NCI-H146 (cell line): ENCODE measurements at regions not wholly inside any gene's neighbourhood (a gene's known extent, or its start where the extent isn't known, plus 50 kb on each side); places are given as distances from the start of the nearest gene placed in this dataset.

Experiments
- DNase-seq: peaks from one replicate; lab custom pipeline; 2025; lab: John Stamatoyannopoulos, UW

DNA sequence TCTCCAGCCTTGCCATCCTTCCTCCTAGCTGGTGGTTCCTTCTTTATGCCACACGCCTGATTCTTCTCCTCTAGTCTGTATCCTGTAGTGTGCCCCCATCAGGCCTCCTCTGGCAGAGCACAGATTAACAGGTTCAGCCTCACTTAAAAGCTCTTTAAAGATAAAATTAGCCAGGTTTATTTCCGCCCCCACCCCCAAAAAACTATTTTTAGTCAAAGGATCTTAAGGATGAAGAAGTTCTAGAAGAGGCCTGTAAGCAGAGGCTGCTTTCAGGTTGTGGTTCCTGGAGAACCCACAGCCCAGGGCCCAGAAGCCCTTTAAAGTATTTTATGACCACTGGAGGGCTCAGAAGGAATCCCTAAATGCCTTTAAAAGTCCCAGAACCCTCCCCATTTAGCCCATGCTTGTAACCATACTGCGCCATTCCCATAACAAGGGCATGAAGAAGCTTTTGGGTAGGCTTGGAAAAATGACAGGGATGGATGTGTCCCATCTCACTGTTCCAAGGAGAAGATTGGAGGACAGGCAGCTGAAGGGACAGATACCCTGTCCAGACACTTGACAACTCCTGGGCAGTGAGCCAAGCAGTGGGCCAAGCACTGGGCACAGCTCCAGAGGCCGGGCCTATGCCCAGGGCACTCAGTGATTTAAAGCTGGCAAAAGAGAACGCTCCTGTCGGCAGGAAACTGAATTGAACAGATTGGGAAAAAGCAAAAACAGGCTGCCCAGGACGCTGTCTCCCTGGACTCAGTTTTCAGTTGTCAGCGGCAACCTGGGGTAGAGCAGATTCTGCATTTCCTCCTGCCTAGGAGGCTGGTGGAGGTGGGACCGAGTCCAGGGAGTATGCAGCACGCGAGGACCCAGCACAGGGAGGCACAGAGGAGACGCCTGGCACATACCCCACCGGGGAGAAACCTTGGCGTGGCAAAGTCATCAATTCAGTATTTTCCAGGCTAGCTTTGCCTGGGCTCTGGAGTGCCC, 106.3 kb upstream of the SSBP2 start:
- DNase-seq = peak; percentile 4

DNA sequence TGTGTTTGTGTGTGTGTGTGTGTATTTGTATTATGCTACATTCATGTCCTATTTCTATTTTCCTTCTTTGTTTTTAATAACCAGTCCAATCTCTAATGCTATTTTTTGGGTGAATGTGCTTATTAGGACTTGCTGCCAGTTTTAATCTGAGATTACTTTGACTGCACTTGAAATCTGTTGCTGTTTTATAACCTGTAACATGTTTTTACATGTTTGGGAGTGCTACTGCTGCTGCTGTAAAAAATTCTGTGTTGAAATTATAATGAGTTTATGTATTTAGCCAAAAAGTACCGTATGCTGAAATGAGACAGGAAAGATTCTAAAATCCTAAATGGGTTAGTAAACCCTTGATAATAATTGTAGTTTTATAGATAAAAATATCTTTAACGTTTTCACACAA, 104.7 kb upstream of the SSBP2 start:
- no peak for DNase-seq

DNA sequence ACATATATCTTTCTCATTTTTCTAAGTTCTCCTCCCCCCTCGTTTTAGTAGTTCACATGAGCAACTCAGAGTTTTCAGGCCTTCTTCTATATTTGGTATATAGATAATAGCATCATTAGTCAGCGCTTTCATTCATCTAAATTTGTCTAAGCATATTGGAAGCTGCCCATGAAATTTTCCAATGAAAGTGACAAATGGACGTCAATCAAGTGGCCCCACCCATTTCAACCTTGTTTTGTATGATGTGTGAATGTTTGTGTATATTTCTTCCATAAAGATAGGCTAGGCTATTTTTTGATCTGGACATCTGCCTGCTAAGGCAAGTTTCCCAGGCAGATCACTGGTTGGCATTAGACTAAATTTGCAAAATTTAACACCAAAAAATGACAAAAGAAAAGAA, 104.0 kb upstream of the SSBP2 start:
- peak; percentile 39 for DNase-seq

DNA sequence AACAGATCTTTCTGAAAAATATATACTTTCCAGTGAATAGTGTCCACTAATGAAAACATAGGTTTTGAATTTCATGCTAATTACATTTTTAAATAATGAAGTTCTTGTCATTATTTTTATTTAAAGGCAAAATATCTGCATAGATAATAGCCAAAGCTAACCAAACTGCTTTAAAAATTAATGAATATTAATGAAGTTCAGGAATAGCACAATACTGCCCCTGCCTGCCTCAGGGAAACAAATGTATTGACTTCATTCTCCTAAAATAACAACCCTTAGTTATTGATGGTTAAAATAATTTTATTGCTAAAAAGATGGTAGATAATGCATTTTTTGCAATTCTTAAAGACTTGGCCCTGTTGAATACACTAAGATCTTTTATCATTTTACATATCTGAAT, 103.6 kb upstream of the SSBP2 start:
- DNase-seq = peak; percentile 3

DNA sequence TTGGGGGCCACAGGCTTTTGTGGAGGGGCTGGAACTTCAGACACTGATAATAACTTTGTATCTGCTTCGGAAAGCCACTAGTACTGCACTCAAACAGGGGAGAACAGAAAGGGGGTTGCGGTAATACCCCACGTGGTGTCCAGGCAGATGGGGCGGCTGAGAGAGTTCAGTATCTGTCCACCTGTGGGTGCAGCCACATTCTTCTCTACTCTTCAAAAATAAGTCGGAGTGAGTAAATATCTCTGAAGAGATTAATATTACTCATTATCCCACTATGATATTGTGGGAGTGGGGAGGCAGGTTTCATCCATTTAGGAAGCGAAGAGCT, 102.1 kb upstream of the SSBP2 start:
- DNase-seq = peak; percentile 75

DNA sequence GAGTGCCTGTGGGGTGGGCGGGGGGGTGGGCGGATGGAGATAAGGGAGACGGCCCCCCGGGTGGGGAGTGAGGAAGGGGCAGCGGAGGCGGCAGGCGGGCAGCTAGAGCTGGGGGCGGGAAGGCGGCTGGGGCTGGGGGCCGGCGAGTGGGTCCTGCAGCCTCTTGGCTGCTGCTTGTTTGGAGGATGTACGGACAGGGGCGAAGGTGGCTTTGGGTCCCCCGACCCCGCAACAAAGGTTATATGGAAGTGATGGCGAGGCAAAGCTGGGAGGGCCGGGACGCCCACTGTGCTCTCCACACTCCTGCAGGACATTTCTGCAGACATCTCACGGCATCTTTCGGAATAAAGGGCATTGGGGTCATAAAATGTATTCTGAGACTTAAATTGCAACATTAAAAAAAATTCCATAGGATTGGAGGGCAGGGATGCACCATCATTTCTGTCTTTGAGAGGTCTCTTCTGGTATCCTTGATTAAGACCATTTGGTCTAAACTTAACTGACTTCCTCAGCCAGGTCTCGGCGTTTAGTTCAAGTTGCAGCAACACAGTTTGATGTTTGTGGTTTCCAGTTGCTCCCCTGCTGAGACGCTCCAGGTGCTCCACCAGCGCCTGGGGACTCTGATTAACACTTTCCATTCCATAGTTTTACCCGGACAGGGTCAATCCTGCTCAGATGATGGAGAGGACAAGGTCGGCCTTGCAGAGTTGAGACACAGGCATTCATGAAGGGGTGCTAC, 101.6 kb upstream of the SSBP2 start:
- peak; percentile 86 for DNase-seq

DNA sequence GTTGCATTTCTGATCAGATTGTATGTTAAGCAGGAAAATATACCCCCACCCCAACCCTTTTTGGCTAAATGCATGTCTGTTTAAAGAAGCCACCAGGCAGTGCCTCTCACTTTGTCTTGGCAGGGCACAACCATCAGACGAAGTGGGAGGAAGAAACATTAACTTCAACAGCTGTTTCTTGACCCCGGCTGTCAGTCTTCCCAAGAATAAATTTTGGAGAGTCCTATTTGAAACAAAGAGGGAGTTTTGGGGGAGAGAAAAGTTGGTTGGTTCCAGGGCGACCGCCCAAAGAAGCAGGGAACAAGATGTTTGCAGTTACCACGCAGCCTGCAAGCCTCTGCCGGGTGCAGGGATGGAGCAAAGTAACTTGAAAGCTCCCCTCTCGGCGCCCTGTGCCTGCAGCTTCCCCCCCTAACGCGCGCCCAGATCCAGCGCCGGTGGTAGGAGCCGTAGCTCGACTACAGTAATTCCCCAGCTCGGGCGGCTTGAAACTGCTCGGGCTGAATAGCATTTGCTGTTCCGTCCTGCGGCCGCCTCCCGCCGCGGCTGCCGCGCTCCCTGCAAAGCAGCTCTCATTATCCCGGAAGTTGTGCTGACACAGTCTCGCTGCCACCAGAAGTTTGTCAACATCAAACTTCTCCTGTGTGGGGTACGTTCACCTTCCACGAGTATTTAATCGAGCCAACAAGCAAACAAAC, 100.7 kb upstream of the SSBP2 start:
- DNase-seq = peak; percentile 87

DNA sequence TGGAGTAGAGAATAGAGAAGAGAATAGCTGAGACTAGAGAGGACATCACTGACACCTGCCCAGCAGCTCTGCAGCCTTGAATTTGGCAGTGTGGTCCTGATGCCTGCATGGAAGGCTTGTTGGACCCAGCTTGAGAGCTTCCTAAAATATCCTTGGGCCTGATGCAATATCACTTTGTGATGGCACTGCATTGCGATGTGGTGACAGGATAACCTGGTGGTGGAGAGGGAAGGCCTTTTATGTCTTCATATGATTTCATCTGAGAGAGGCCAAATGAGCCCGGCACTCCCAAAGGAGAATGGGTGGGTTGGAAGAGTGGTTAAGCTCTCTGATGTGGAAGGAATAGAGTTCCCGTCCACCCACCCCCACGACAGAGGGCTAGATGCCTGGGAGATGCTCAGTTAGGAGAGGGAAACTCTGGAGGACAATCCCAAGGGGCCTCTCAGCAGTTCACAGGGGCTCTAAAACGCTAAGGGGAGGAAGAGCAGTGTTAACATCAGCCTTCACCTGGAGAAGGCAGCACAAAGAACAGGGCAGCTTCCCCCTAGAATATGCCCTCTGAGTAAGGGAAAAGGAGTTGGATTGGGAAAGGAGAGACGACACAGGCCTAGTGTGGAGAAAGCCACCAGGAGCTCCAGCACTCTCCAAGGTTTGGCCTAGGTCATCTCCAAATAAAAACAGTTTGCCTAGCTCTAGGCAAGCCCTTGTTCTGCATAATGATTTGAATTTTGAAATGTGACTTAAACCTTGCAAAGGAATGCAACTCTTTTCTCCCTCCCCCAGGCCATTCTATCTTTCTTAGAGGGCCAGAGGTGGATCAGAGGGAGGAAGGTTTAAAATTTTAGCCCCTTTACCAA, 99.8 kb upstream of the SSBP2 start:
- DNase-seq = no peak

DNA sequence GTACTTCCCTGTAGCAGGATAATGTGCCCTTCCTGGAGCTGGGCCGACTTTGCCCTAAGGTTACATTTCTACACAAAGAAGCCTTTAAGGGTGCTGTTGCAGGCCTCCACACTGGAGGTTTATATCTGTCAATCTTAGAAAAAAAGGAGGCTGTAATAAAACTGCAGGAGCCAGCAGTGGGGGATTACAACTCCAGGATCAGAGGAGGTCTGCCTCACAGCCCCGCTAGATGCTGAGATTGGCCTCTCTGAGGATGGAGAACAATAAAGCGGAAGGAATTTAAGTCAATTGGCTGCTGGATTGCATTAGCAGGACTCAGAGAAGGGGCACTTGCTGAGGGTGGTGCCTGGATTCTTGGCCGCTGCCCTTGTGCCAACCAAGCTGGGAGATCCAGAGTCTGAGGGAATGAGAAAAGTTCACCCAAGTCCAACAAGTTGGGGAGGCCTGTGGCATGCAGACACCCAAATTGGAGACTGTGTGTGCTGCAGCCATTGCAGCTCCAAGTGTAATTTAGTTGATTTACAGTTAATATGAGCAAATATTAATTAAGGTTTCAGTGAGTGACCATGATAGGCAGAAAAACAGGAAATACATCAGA, 99.0 kb upstream of the SSBP2 start:
- no peak for DNase-seq

DNA sequence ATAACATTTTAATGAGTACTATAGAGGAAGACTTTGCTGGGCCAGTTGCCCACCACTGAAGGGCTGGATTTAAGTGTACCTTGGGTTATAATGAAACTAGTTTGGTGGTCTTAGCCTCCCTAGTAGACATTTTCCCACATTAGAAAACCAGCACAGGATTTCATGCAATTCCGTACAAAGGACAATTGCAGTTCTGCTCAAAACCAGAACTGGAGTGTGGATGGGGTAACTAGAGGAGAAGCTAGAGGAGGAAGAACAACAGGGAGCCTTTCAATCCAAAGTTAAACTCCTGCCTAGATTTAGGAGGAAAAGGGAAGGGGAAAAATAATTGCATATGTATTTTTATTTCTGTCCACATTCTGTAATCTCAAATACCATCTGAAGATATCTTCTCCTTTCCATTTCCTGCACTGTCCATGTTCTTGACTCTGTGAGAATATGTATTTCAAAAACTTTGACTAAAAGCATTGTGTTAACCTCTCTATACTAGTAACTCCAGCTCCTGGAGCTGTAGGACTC, 97.5 kb upstream of the SSBP2 start:
- DNase-seq = no peak

DNA sequence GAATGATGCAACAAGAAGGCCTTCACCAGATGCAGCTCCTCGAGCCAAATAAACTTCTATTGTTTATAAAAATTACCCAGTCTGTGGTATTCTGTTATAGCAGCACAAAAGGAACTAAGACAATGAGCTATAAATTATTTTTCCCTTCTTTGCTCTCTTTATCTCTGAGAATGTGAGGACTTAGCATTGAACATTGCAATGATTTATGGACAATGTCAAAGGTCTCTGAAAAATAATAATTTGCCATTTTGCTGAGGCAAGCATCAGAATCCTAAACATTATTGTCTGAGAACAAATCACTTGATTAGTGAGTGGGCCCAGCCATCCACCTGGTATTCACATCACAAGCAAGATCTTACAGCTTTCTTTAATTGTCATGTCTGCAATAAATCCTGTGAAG, 95.4 kb upstream of the SSBP2 start:
- DNase-seq = no peak

DNA sequence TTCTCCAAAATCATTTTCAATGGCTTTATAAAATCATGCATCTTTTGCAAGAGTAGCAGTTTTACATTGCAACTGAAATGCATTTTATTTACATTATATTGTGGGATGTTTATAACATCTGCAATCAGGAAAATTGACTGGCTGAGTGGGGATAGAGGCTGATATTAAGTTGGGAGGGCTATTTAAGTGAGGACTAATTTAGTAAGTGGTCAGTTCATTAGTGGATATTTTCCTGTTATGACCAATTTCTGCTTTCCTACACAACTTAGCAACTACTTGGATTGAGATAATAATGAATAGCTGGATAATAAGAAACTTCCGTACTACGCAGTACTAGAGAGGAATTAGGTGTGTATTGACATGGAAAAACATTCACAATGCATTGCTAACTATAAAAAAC, 92.9 kb upstream of the SSBP2 start:
- no peak for DNase-seq

DNA sequence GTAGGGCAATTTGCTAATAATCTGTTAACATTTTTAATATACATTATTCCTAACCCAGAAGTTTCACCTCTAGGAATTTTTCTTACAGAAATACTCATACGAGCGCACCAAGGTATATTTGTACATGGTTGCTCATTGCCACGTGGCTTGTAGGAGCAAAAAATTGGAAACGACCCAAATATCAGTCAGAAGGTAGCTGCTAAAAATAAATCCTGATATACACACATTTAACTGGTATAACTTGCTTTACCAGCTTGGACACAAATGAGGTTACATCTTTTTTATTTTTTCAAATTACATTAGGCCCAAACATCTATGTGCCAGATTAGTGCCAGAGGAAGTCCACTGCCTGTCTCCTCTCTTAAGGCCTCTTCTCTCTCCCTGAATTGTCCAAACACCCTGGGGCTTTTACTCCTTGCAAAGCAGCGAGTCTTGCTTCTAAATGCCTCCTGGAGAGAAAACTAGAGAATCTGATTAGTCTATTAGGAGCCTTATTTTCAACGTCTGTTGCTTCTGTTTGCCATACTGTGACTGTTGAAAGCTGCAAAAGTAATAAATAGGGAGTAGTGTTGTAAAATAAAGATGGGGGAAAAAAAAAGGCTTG, 92.0 kb upstream of the SSBP2 start:
- no peak for DNase-seq

DNA sequence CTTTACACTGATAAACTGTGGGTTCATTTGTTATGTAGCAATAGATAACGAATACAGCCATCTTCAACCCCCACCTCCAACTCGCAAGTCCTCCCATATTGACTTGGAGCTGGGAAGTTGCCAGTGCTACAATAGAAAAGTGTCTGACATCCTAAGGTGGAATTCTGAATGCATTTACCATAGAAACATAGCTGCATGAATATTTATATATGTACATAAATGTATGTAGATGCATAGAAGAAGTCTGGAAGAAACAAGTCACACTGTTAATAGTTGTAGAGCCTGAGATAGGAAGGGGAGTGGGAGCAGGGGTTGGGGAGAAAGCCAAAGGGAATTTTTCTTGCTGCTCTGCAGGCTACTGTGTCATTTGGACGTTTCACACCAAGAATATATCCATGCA, 88.1 kb upstream of the SSBP2 start:
- DNase-seq = no peak

DNA sequence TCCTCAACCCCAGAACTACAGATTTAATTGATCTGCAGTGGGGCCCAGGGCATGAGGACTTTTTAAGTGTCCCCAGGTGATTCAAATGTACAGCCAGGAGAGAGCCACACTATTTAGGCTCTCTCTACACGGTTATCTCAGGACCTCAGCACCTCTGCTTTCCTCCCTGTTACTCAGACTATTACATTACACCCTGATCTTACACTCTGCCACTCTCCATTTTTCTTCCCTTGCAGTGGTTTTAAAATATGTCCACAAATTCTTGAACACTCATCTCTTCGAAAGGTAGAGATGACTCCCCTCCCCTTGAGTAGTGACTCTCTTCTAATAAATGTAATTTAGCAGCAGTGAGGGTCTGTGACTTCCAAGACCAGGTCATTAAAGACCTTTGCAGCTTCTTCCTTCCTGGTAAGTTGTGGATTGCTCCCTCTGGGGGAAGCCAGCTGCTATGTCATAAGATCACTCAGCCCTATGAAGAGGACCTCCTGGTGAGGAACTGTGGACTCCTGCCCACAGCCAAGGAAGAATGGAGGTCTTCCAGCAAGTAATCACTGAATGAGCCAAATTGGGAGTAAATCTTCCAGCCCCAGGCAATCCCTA, 87.5 kb upstream of the SSBP2 start:
- peak; percentile 25 for DNase-seq

DNA sequence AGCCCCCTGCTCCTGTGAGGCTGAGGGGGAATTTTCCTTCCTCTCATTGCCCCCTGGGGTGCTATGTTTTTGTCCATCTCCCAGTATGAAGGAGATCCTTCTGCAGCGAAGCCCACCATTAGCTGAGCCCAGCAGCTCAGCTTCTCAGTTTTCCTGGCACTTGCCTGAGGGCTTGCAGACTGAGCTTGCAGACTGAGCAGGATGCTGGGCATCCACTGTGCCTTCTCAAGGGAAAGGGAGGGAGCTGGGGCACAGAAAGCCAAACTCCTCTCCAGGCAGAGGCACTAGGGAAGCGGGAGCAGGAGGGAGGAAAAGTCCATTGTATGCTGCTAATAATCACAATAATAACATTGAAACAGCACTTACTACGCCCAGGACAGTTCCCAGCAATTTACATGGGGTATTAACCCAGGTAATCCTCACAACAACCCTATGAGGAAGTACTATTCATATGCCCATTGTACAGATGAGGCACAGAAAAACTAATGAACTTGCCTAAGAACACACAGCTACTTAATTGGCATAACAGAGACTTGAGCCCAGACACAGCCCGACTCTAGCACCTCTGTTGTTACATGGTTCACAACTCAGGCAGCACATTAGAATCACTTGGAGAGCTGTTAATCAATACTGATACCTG, 86.9 kb upstream of the SSBP2 start:
- DNase-seq = no peak

DNA sequence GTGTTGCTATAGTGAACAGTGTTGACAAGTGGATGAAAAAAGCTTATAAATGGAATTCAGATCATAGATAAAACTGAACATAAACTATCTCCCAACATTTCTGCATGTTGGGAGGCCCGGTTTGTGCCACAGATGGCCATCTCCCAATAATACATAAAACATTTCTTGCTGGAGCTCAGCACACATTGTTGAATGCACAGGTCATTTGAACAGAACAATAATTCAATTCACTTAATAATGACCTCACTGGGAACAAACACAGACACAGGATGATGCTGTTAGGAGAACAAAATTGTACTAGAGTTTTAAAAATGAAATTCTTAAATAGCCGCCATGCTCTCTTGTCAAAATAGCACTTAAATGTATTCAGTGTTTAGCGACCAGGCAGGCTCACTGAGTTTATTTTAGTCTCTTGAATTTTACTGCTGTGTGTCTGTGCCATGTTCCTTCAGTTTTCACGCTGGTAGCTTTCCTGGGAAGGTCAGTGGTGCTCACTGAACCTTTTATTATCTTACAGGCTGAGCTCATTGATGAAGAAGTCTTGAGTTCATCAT, 85.0 kb upstream of the SSBP2 start:
- DNase-seq = peak; percentile 8

DNA sequence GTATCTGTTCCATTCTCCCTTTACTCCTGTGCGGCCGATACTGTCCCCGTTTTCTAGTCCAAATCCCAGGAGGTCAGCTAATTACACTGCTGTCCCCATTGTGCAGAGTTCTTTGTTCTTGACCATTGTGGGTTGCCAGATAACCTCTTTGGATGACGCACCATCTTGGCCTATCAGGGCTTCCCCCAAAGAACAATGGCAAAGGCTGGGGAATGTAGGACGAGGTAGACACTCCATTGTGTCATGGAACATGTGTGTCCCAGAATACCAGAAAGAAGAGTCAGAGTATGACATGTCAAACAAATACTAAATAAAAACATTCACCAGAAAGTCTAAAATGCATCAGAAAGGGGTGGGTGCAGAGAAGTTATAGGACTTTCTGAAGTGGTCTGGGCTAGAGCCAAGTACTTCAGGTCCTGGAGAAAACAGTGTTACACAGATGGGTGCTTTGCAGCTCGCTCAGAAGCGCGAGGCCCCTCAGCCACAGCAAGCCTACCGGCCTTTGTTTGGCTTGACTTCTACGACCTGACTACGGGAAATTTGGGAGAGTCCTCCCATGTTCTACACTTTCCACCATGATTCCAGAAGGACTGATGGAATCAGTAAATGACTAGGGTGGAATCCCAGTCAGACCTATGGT, 83.2 kb upstream of the SSBP2 start:
- DNase-seq = no peak

DNA sequence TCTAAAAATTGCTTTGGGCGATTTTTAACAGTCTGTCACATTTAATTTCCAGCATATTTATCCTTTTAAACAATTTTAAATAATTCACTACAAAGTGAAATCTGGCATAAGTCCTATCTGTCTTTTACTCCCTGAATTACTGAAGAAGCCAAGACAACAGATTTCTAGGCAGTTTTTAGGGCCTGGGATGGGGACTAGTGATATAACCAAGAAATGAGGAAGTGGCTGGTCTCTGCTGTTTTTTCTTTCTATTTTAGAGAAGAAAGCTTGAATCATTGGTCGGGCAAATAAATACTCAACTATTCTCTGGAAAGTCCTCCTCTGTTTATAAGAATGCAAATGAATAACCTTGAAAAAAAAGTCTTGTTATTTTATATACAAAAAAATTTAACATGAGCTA, 79.7 kb upstream of the SSBP2 start:
- no peak for DNase-seq
